PC-3 (cell line): ENCODE measurements at regions not wholly inside any gene's neighbourhood (a gene's known extent, or its start where the extent isn't known, plus 50 kb on each side); places are given as distances from the start of the nearest gene placed in this dataset.

Experiments used
- ATAC-seq: fragments of 200-7000 bp; cut with Tn5 transposase; 2 replicates; pipeline ENCODE4 v1.9.1; 2020; ENCODE audit warnings: mild to moderate bottlenecking, moderate library complexity
- BruUV-seq: library from RNA; stranded (reverse); fragments of 400-500 nt; replicated peaks from 2 replicates; lab custom pipeline; 2021; lab: Mats Ljungman, UMichigan
- CTCF ChIA-PET: fragments of 300-600 bp; sonication (Branson Sonifier 250); formaldehyde crosslinking; loops from one replicate; lab custom pipeline; 2022; ENCODE audit warnings: antibody characterized with exemption; lab: Charles Lee
- POLR2A ChIA-PET: fragments of 300-600 bp; sonication (Branson Sonifier 250); formaldehyde crosslinking; loops from one replicate; lab custom pipeline; 2022; ENCODE audit warnings: antibody characterized with exemption; ENCODE audit not compliant: unreplicated experiment; lab: Charles Lee
- DNase-seq: peaks from one replicate; pipeline ENCODE4 v3.0.0-alpha.2; 2015
- H2AFZ ChIP-seq: fragments of 300-600 bp; sonication (generic); 2 replicates; pipeline ENCODE4 v1.6.0; 2016; ENCODE audit warnings: antibody characterized with exemption, low read length
- H3F3A ChIP-seq: fragments of 300-600 bp; sonication (generic); one replicate; pipeline ENCODE4 v1.6.0; 2017; ENCODE audit warnings: antibody characterized with exemption, low read length, control low read depth, mild to moderate bottlenecking; ENCODE audit not compliant: unreplicated experiment
- H3K27ac ChIP-seq: fragments of 300-600 bp; sonication (generic); 2 replicates; pipeline ENCODE4 v1.5.1; 2016; ENCODE audit warnings: mild to moderate bottlenecking, low read length
- H3K27me3 ChIP-seq: fragments of 300-600 bp; sonication (generic); 2 replicates; pipeline ENCODE4 v1.6.1; 2016; ENCODE audit warnings: low read length, mixed read lengths
- H3K36me3 ChIP-seq: fragments of 300-600 bp; sonication (generic); 2 replicates; pipeline ENCODE4 v1.6.1; 2016; ENCODE audit warnings: low read depth, mixed run types, low read length, mixed read lengths
- H3K4me1 ChIP-seq: fragments of 300-600 bp; sonication (generic); 2 replicates; pipeline ENCODE4 v1.5.1; 2016; ENCODE audit warnings: low read length; ENCODE audit not compliant: insufficient read depth
- H3K4me2 ChIP-seq: fragments of 300-600 bp; sonication (generic); 2 replicates; pipeline ENCODE4 v1.6.0; 2016; ENCODE audit warnings: low read length
- H3K4me3 ChIP-seq: fragments of 300-600 bp; sonication (generic); 2 replicates; pipeline ENCODE4 v1.5.1; 2016; ENCODE audit warnings: mild to moderate bottlenecking, low read length, mixed read lengths
- H3K79me2 ChIP-seq: fragments of 300-600 bp; sonication (generic); 2 replicates; pipeline ENCODE4 v1.6.1; 2017; ENCODE audit warnings: low read length, mixed read lengths
- H3K9ac ChIP-seq: fragments of 300-600 bp; sonication (generic); 2 replicates; pipeline ENCODE4 v1.6.0; 2016; ENCODE audit warnings: mild to moderate bottlenecking, low read length
- H3K9me2 ChIP-seq: fragments of 300-600 bp; sonication (generic); replicated peaks from 2 replicates; pipeline ENCODE4 v1.6.1; 2016; ENCODE audit warnings: mixed run types, low read length, mixed read lengths
- H3K9me3 ChIP-seq: fragments of 300-600 bp; sonication (generic); 2 replicates; pipeline ENCODE4 v1.6.1; 2016; ENCODE audit warnings: low read length, mixed read lengths
- H4K20me1 ChIP-seq: fragments of 300-600 bp; sonication (generic); 2 replicates; pipeline ENCODE4 v1.6.1; 2016; ENCODE audit warnings: low read length, mixed read lengths
- CTCF ChIP-seq: fragments of 300-600 bp; sonication (generic); conservative IDR thresholded peaks from 2 replicates; pipeline ENCODE4 v1.5.1; 2017; ENCODE audit warnings: antibody characterized with exemption, low read depth, mild to moderate bottlenecking, low read length
- EZH2 ChIP-seq: fragments of 300-600 bp; sonication (generic); IDR thresholded peaks from one replicate; pipeline ENCODE4 v1.6.1; 2017; ENCODE audit warnings: antibody characterized with exemption, mild to moderate bottlenecking, low read length; ENCODE audit not compliant: unreplicated experiment
- EZH2phosphoT487 ChIP-seq: fragments of 300-600 bp; sonication (generic); IDR thresholded peaks from 2 replicates; pipeline ENCODE4 v1.6.1; 2018; ENCODE audit warnings: mild to moderate bottlenecking, antibody characterized with exemption, low read length, borderline replicate concordance
- intact Hi-C: fragments of 100-400 bp; cut with micrococcal nuclease; formaldehyde crosslinking; loops from 2 replicates; pipeline ENCODE4 v1.9.0; 2023

GRCh38 chr5:3818624-3819023 lies 223.0 kb downstream of the IRX1 start:
- H3K9me2 ChIP-seq: no peaks in the 10 kb centered on the region
- TF ChIP-seq CTCF (no peak), EZH2 (no peak), EZH2phosphoT487 (no peak)
- H3K9ac ChIP-seq: no peak overlapping the region
- no peaks in the 10 kb centered on the region for H3K27me3 ChIP-seq
- no peaks in the 10 kb centered on the region for H3K4me1 ChIP-seq
- no peaks in the 10 kb centered on the region for H4K20me1 ChIP-seq
- H2AFZ ChIP-seq: no peak overlapping the region
- POLR2A ChIA-PET: no interaction called here
- no peaks in the 10 kb centered on the region for H3K36me3 ChIP-seq
- CTCF ChIA-PET: no interaction called here
- no TSS peak for BruUV-seq
- intact Hi-C loops: no loop called here
- no peak overlapping the region for H3K4me2 ChIP-seq
- H3K4me3 ChIP-seq: no peak overlapping the region
- H3K27ac ChIP-seq: no peak overlapping the region
- ATAC-seq (no peak), DNase-seq (no peak)
- H3K9me3 ChIP-seq: peaks cover 24% of the 10 kb centered on the region; the same call in 1 of the 2 replicates
- no peaks in the 10 kb centered on the region for H3F3A ChIP-seq
- no peaks in the 10 kb centered on the region for H3K79me2 ChIP-seq

- DNase-seq: no peak
- no peaks in the 10 kb centered on the region for H3F3A ChIP-seq
- no peak overlapping the region for H3K27ac ChIP-seq
- no peak overlapping the region for H3K4me3 ChIP-seq
- no peak overlapping the region for H3K9ac ChIP-seq
- ATAC-seq: no peak
- H3K9me3 ChIP-seq: peaks cover 18% of the 10 kb centered on the region; the same call in 1 of the 2 replicates
- no peaks in the 10 kb centered on the region for H3K9me2 ChIP-seq
- no peaks in the 10 kb centered on the region for H4K20me1 ChIP-seq
- H3K4me2 ChIP-seq: no peak overlapping the region
- no peaks in the 10 kb centered on the region for H3K4me1 ChIP-seq
- H3K36me3 ChIP-seq: no peaks in the 10 kb centered on the region
- H3K27me3 ChIP-seq: no peaks in the 10 kb centered on the region
- no peaks in the 10 kb centered on the region for H3K79me2 ChIP-seq
- H2AFZ ChIP-seq: no peak overlapping the region
- no TSS peak for BruUV-seq
- ChIA-PET CTCF (no interaction called here), POLR2A (no interaction called here)
- TF ChIP-seq CTCF (no peak), EZH2 (no peak), EZH2phosphoT487 (no peak)
- intact Hi-C loops: no loop called here
Measured at GRCh38 chr5:3825531-3826451, 230.2 kb downstream of the IRX1 start.

- Histone ChIP-seq H3K79me2 (no peaks in the 10 kb centered on the region), H3F3A (no peaks in the 10 kb centered on the region), H4K20me1 (no peaks in the 10 kb centered on the region), H3K9me3 (peaks cover 20% of the 10 kb centered on the region; the same call in 1 of the 2 replicates), H3K4me3 (no peak overlapping the region), H3K36me3 (no peaks in the 10 kb centered on the region), H3K9ac (no peak overlapping the region), H3K9me2 (no peaks in the 10 kb centered on the region), H3K4me2 (no peak overlapping the region), H2AFZ (no peak overlapping the region), H3K27me3 (no peaks in the 10 kb centered on the region), H3K27ac (no peak overlapping the region), H3K4me1 (no peaks in the 10 kb centered on the region)
- POLR2A ChIA-PET: no interaction called here
- TF ChIP-seq EZH2: no peak
- TF ChIP-seq EZH2phosphoT487: no peak
- no peak for TF ChIP-seq CTCF
- intact Hi-C loops: no loop called here
- CTCF ChIA-PET: no interaction called here
- no peak for DNase-seq
- BruUV-seq: no TSS peak
- no peak for ATAC-seq
Measured at GRCh38 chr5:3827624-3828023, 232.0 kb downstream of the IRX1 start.
